Esophagus (tissue), 2 donors: ENCODE measurements at regions not wholly inside any gene's neighbourhood (a gene's known extent, or its start where the extent isn't known, plus 50 kb on each side); places are given as distances from the start of the nearest gene placed in this dataset.

Experiments used
- H3K27ac ChIP-seq, 2 donors: one replicate each; pipeline ENCODE4 v1.5.1; 2013; ENCODE audit warnings: low read depth in 2 of 2, mild to moderate bottlenecking in 2 of 2, inconsistent platforms in 1 of 2, low read length in 1 of 2, moderate library complexity in 1 of 2
- H3K27me3 ChIP-seq, 2 donors: one replicate each; pipeline ENCODE4 v1.6.1; 2013; ENCODE audit warnings: low read length in 2 of 2, control low read depth in 1 of 2, mild to moderate bottlenecking in 1 of 2; ENCODE audit not compliant: insufficient read depth in 2 of 2, control insufficient read depth in 1 of 2
- H3K36me3 ChIP-seq, 2 donors: one replicate each; pipeline ENCODE4 v1.6.1; 2013; ENCODE audit warnings: low read length in 1 of 2; ENCODE audit not compliant: control insufficient read depth in 2 of 2, insufficient read depth in 2 of 2
- H3K4me1 ChIP-seq, 2 donors: one replicate each; pipeline ENCODE4 v1.6.1; 2013; ENCODE audit warnings: low read length in 1 of 2; ENCODE audit not compliant: control insufficient read depth in 2 of 2, insufficient read depth in 2 of 2
- H3K4me3 ChIP-seq, 2 donors: one replicate each; pipeline ENCODE4 v1.5.1; 2013; ENCODE audit warnings: low read length in 2 of 2, mild to moderate bottlenecking in 2 of 2, low read depth in 1 of 2, moderate library complexity in 1 of 2
- H3K9me3 ChIP-seq, 2 donors: one replicate each; pipeline ENCODE4 v1.6.1; 2013; ENCODE audit warnings: mild to moderate bottlenecking in 2 of 2, low read depth in 1 of 2, low read length in 1 of 2, moderate library complexity in 1 of 2; ENCODE audit not compliant: control insufficient read depth in 2 of 2, insufficient read depth in 1 of 2
- WGBS, 2 donors: extraction: QIAGEN DNeasy Blood & Tissue Kit; methylation state at CpG; one replicate each; pipeline ENCODE4 v1.1.7; 2013; 5-methylcytosine and 5-hydroxymethylcytosine counted together
- donor health status: healthy with polysubstance abuse.
- donor health status: Bipolar disorder and iron deficiency.

DNA sequence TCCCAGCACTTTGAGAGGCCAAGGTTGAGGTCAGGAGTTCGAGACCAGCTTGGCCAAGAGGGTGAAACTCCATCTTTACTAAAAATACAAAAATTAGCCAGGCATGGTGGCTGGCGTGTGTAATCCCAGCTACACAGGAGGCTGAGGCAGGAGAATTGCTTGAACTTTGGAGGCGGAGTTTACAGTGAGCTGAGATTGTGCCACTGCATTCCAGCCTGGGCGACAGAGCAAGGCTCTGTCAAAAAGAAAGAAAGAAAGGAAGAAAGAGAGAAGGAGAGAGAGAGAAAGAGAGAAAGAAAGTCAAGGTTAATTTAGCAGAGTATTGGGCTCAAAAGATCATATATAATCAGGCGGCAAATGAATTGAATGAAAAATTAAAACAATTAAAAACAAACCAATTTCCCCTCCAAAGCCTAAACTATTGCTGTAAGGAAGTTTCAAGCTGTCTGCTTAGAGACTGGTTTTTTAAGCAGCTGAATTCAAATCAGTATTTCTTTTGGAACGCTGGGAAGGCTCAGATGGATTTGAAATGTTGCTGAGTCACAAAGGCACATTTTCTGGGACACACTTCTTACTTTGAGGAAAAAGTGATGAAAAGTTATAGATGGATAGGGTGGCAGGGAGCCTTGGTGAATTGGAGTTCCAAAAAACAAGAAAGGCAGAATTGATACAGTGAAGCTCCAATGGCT is 81.3 kb upstream of the BHLHE40 start:
- Histone ChIP-seq H3K36me3 (no peaks in the 10 kb centered on the region), H3K4me1 (peaks cover 0 to 2% of the 10 kb centered on the region in 2 donors), H3K27me3 (no peaks in the 10 kb centered on the region), H3K27ac (no peak overlapping the region), H3K9me3 (no peaks in the 10 kb centered on the region), H3K4me3 (no peak overlapping the region)
- WGBS, 2 donors, result 73 to 77% methylated on average over 6 of the region's 6 CpGs

DNA sequence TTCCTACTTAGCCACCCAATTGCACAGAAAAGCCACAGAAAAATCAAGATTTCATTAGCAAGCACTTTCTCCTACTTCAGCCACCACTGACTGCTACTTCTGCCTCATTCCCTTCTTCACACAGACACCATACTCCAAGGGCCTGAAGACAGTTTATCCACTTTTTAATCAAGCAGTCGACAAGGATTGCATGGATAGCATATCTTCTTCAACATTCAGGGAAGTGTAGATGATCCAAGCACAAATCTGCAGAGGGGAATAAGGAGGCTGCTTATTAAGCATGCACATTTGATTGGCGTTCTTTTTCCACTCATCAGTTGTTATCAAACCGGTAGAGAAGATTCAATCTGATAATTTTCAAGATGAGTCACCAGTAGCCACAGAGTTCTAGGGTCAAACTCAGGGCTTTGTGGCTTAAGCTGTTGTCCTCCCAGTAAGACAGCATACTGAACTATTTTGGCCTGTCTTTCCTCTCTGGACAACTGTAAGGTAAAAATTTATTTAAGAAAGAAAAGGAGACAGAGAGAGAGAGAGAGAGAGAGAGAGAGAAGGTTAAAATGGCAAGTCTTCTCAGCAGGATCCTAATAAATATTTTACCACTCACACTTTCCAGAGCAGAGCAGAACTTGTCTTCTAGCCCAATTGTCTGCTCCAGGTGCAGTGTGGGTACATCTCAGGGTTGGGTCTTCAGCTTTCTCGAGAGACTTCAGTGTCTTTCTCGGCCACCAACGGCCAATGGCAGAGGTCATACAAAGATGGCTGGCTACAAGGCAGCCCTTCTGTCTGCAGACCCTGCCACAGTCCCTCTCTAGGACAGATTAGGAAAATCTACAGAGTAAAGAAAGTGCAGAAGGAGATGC is 80.6 kb upstream of the BHLHE40 start:
- peak overlapping the region in 1 of 2 donors; percentile 36 for H3K27ac ChIP-seq
- H3K36me3 ChIP-seq, result no peaks in the 10 kb centered on the region
- H3K4me3 ChIP-seq, result no peak overlapping the region
- no peaks in the 10 kb centered on the region for H3K9me3 ChIP-seq
- WGBS, 2 donors, result 71 to 74% methylated on average over 6 of the region's 6 CpGs
- H3K4me1 ChIP-seq, result peaks cover 0 to 2% of the 10 kb centered on the region in 2 donors
- H3K27me3 ChIP-seq, result no peaks in the 10 kb centered on the region

DNA sequence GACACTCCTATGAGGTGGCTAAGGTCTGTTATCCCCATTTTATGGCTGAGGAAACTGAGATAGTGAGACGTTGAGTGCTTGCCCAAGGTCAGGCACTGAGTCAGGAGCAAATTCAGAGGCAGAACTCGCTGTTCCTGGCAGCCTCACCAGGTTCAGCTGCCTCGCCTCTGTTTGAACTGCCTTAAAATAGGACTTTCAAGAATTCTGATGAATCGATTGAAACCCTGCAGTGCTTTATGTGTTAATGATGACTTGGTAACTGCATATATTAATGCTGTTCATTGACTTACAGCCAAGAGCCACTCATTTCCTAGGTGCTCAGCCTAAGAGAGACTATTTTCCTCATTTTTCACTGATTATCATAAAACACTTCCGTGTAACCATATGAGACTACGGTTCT is 79.5 kb upstream of the BHLHE40 start:
- H3K4me1 ChIP-seq, result peaks cover 0 to 2% of the 10 kb centered on the region in 2 donors
- H3K9me3 ChIP-seq, result no peaks in the 10 kb centered on the region
- H3K36me3 ChIP-seq, result no peaks in the 10 kb centered on the region
- no peak overlapping the region for H3K27ac ChIP-seq
- 56 to 59% methylated on average over 6 of the region's 6 CpGs for WGBS, 2 donors
- H3K4me3 ChIP-seq, result no peak overlapping the region
- no peaks in the 10 kb centered on the region for H3K27me3 ChIP-seq

DNA sequence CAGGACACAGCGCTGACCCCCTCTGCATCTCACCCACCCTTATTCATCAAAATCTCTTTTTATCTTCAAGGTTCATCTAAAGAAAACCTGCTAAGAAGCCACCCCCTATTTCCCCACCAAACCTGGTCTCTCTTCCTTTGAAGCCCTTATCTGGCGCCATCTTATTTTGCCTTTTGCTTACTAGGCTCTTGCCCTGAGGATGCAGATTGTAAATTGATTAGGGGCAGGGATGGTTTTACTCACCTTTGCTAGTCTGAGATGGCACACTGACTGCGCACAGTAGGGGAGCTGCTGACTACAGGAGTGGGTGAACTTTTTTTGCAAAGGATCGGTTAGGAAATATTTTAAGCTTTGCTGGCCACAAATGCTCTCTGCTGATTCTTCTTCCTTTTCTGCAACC is 78.9 kb upstream of the BHLHE40 start:
- Histone ChIP-seq H3K27me3 (no peaks in the 10 kb centered on the region), H3K4me1 (peaks cover under 1 to 2% of the 10 kb centered on the region in 2 donors), H3K4me3 (no peak overlapping the region), H3K27ac (no peak overlapping the region), H3K9me3 (no peaks in the 10 kb centered on the region), H3K36me3 (no peaks in the 10 kb centered on the region)
- 96 to 98% methylated on average over 4 of the region's 4 CpGs for WGBS, 2 donors

DNA sequence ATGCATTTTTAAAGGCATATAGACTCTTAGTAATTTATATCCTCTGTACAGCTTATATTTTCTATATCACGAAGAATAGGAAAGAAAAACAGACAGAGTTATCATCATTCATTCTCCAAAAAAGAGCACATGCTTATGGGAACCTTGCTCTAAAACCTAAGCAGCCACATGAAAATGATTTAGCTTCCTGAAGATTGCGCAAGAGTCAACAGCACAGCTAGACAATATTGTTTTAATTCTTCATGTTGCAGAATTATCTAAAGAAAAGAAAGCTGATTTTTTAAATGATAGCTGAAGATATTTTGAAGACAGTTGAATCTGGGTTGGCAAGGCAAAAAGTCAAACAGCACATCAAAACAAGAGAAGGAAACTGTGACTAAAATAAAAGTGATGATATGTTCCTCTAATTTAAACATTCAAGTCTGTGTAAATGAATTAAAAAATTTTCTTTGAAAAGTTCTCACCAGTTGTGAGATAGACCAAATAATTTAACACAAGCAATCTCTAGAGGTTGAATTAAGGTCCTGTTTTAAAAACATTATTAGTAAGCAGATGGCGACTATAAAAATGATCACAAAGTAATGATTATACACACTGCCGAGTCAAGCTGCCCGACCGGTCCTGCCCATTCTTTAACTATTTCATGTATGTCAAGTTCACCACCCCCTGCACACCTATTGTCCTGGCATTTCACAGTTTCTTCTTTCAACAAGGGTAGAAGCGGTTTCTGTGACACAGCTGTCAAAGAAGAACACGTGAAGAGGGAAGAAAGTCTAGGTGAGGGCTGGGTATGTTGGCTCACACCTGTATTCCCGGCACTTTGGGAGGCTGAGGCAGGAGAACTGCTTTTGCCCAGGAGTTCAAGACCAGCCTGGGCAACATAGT is 74.2 kb upstream of the BHLHE40 start:
- Histone ChIP-seq H3K27ac (peak overlapping the region; percentile 83 to 94), H3K27me3 (no peaks in the 10 kb centered on the region), H3K36me3 (no peaks in the 10 kb centered on the region), H3K9me3 (no peaks in the 10 kb centered on the region), H3K4me1 (peaks cover 0 to 4% of the 10 kb centered on the region in 2 donors), H3K4me3 (no peak overlapping the region)
- WGBS, 2 donors, result 36 to 41% methylated on average over 9 of the region's 9 CpGs

DNA sequence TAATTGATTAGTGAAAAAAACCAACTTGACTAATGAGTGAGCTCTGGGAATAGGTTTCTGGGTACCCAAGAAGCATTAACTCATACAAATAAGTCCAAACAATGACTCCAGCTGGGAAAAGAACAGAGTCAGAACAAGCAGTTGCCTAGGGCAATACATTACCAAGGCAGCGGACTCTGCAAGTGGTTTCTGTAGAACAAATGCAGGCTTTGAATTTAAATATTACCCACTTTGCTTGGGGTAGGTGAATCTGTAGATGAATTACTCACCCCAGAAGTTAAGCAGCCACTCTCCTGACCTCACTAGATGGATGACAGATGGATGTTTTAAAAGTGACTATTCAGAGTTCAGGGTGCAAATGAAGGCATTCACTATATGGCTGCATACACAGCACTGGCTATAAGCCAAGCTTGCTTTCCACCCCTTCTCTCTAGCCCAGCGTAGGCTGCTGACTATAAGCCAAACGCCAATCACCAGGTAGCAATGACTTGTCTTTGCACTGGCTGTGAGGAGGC is 73.1 kb upstream of the BHLHE40 start:
- Histone ChIP-seq H3K36me3 (no peaks in the 10 kb centered on the region), H3K9me3 (no peaks in the 10 kb centered on the region), H3K27me3 (no peaks in the 10 kb centered on the region), H3K4me3 (no peak overlapping the region), H3K27ac (peak overlapping the region; percentile 18 to 30), H3K4me1 (peaks cover 0 to 4% of the 10 kb centered on the region in 2 donors)
- 25 to 26% methylated on average over 3 of the region's 3 CpGs for WGBS, 2 donors

DNA sequence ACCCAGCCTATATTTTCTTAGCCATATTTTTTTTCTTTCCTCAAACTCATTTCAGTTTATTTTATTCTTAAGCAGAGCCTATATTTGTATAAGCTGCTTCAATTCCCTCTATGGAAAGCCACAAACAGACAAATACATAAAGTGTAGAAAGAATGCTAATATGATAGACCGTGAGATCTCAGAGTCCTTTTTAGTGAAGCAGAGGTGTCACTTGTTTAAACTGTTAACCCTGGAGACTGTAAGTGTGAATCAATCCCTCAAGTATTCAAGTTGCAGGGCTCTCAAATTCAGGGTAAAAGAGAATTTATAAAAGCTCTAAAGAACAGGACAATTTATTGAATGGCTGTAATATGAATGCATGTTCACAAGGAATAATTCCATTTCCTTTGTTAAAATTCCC is 72.2 kb upstream of the BHLHE40 start:
- Histone ChIP-seq H3K27me3 (no peaks in the 10 kb centered on the region), H3K9me3 (no peaks in the 10 kb centered on the region), H3K4me1 (peaks cover 0 to 4% of the 10 kb centered on the region in 2 donors), H3K4me3 (no peak overlapping the region), H3K27ac (peak overlapping the region in 1 of 2 donors; percentile 82), H3K36me3 (no peaks in the 10 kb centered on the region)
- 66 to 74% methylated on average over 1 of the region's 1 CpG for WGBS, 2 donors

DNA sequence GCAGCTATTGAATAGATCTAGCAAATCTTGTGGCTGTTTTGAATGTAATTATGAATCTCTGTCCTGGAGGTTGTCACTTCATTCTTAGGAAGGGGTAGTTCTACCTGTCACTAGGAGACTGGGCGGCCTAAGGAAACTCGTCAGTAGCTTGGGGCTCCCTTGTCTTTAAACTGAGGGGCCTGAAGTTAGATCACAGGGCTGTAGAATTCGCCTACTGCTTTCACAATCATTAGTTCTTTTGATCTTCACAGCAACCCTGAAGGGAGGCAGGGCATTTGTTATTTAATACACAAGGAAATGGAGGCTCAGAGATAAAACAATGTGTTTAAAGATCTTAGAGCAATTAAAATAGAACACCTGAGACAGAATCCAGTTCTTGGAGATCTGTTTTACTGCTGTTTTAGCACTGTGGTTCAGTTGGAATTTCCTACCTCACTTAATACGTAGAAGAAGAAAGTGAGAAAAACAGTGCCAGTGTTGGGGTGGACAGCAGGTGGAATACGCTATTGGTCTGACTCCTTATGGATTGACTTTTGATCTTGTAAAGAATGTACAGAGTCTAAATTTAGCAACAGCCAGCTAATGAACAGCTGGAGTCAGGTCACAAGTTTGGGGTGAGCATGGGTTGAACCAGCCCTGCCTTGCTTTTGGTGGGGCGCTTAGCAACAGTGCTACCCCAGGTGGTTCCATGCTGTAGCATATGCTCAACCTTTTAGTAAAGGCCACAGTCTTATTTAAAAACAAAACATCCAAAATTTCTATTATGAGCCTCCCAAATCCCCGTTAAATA is 71.4 kb upstream of the BHLHE40 start:
- Histone ChIP-seq H3K27ac (no peak overlapping the region), H3K4me1 (peaks cover 0 to 4% of the 10 kb centered on the region in 2 donors), H3K4me3 (no peak overlapping the region), H3K9me3 (no peaks in the 10 kb centered on the region), H3K36me3 (no peaks in the 10 kb centered on the region), H3K27me3 (no peaks in the 10 kb centered on the region)
- WGBS, 2 donors, result 84 to 88% methylated on average over 7 of the region's 7 CpGs
